ENCODE measurements at regions not wholly inside any gene's neighbourhood (a gene's known extent, or its start where the extent isn't known, plus 50 kb on each side); places are given as distances from the start of the nearest gene placed in this dataset.

- TF ChIP-seq CTCF (IDR thresholded peaks at IDR 0.05) (no peak), EZH2 (IDR thresholded peaks at IDR 0.05; ENCODE audit: borderline replicate concordance, insufficient read depth, low read depth, low read length, poor library complexity, severe bottlenecking) (no peak)
Observed at GRCh38 chr14:104342435-104343293, 204.3 kb downstream of the KIF26A start.
